Activated naive CD4-positive, alpha-beta T cell treated with anti-CD3 and anti-CD28 coated beads for 36 hours (primary cell): ENCODE measurements at regions not wholly inside any gene's neighbourhood (a gene's known extent, or its start where the extent isn't known, plus 50 kb on each side); places are given as distances from the start of the nearest gene placed in this dataset.

ENCODE experiments used
- CTCF ChIA-PET: fragments of 350-600 bp; sonication (Branson Sonifier 250); formaldehyde crosslinking; loops from one replicate; lab custom pipeline; 2021; ENCODE audit warnings: antibody characterized with exemption; lab: Charles Lee
- DNase-seq: peaks from one replicate; pipeline ENCODE4 v3.0.0-alpha.2; 2020
- H3K27ac Mint-ChIP-seq: one replicate; pipeline ENCODE4 v1.8.0; 2021; ENCODE audit warnings: mild to moderate bottlenecking, mixed read lengths
- H3K27me3 Mint-ChIP-seq: one replicate; pipeline ENCODE4 v1.8.0; 2021; ENCODE audit warnings: low read depth, mixed read lengths
- H3K36me3 Mint-ChIP-seq: one replicate; pipeline ENCODE4 v1.8.0; 2021; ENCODE audit warnings: low read depth, mixed read lengths
- H3K4me1 Mint-ChIP-seq: one replicate; pipeline ENCODE4 v1.8.0; 2021; ENCODE audit warnings: low read depth, mixed read lengths
- H3K4me3 Mint-ChIP-seq: one replicate; pipeline ENCODE4 v1.8.0; 2021; ENCODE audit warnings: mild to moderate bottlenecking, moderate library complexity, mixed read lengths
- H3K9me3 Mint-ChIP-seq: one replicate; pipeline ENCODE4 v1.8.0; 2021; ENCODE audit warnings: mixed read lengths
- intact Hi-C: fragments of 100-400 bp; cut with micrococcal nuclease; formaldehyde crosslinking; loops from one replicate; pipeline ENCODE4 v1.15.1; 2023

GRCh38 chr13:53890696-53891095 is 862.1 kb downstream of the OLFM4 start:
- intact Hi-C loops = no loop called here
- CTCF ChIA-PET = no interaction called here
- Mint-ChIP-seq H3K4me3 (no peak overlapping the region), H3K9me3 (no peaks in the 10 kb centered on the region), H3K4me1 (no peaks in the 10 kb centered on the region), H3K27me3 (no peaks in the 10 kb centered on the region), H3K36me3 (no peaks in the 10 kb centered on the region), H3K27ac (no peak overlapping the region)
- DNase-seq = no peak

- CTCF ChIA-PET = no interaction called here
- H3K36me3 Mint-ChIP-seq = no peaks in the 10 kb centered on the region
- intact Hi-C loops = no loop called here
- H3K9me3 Mint-ChIP-seq = peaks cover 11% of the 10 kb centered on the region
- H3K27me3 Mint-ChIP-seq = no peaks in the 10 kb centered on the region
- H3K27ac Mint-ChIP-seq = no peak overlapping the region
- no peak for DNase-seq
- no peaks in the 10 kb centered on the region for H3K4me1 Mint-ChIP-seq
- H3K4me3 Mint-ChIP-seq = no peak overlapping the region
Measured at GRCh38 chr13:53901593-53901992, 873.0 kb downstream of the OLFM4 start.

DNA sequence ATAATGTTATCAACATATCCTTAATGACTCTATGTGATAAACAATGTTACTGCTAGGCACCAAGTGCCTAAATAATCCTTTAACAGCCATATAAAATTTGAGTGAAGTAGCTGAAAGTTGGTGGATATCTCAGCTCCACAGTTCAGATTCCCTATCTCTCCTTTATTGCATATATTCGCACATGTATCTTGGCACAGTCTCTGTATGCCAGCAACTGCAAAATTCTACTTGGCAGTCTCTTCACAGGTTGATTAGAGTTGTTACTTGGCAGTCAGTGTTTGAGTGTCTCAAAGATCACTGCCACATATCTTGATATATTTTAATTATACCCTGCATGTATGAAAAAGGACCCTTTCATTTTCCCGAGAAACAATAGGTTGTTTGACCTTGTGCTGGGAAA is 879.3 kb downstream of the OLFM4 start:
- intact Hi-C loops = no loop called here
- no peaks in the 10 kb centered on the region for H3K36me3 Mint-ChIP-seq
- no peak overlapping the region for H3K27ac Mint-ChIP-seq
- H3K4me3 Mint-ChIP-seq = no peak overlapping the region
- no peaks in the 10 kb centered on the region for H3K4me1 Mint-ChIP-seq
- CTCF ChIA-PET = no interaction called here
- DNase-seq = no peak
- H3K27me3 Mint-ChIP-seq = no peaks in the 10 kb centered on the region
- peaks cover 4% of the 10 kb centered on the region for H3K9me3 Mint-ChIP-seq

DNA sequence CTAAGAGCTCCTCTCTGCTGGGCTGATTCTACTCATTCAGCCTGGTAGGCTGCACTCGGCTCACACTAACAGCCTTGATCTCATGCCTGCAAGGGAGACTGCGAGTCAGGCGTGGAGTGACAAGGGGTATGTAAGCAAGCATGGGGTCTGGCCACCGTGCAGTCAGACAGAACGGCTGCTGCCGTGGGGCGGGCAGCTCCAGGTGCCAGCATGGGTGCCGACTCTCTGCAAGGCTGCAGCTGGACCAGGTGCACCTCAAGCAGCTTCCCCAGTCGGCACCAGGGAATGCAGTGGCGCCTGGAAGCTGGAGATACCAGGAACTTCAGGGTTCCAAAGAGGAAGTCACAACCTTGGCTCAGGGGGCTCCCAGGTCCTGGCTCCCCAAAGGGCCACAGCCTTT is 892.3 kb downstream of the OLFM4 start:
- no peak for DNase-seq
- CTCF ChIA-PET = no interaction called here
- Mint-ChIP-seq H3K9me3 (peaks cover 8% of the 10 kb centered on the region), H3K4me1 (no peaks in the 10 kb centered on the region), H3K36me3 (no peaks in the 10 kb centered on the region), H3K27me3 (no peaks in the 10 kb centered on the region), H3K4me3 (no peak overlapping the region), H3K27ac (no peak overlapping the region)
- intact Hi-C loops = no loop called here

DNA sequence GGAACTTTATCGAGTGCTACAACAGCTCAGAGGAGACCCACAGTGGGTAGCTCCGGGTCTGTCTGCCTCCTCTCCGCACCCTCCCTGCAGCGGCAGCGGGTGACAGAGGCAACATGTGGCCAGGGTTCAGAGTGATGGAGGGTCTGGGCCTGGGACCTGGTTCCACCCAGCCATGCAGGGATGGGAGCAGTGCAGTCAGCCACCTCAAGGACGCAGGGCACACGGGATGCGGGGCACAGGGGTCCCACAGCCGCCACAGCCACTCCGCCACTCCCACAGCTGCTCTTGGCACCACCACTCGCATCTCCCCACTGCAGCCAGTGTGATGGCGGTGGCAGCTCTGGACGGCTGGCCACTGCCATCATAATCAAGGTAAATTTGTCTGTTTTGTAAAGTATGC is 892.9 kb downstream of the OLFM4 start:
- no peaks in the 10 kb centered on the region for H3K4me1 Mint-ChIP-seq
- peaks cover 8% of the 10 kb centered on the region for H3K9me3 Mint-ChIP-seq
- no peak for DNase-seq
- H3K27me3 Mint-ChIP-seq = no peaks in the 10 kb centered on the region
- no peak overlapping the region for H3K4me3 Mint-ChIP-seq
- no peaks in the 10 kb centered on the region for H3K36me3 Mint-ChIP-seq
- H3K27ac Mint-ChIP-seq = no peak overlapping the region
- CTCF ChIA-PET = no interaction called here
- intact Hi-C loops = no loop called here

DNA sequence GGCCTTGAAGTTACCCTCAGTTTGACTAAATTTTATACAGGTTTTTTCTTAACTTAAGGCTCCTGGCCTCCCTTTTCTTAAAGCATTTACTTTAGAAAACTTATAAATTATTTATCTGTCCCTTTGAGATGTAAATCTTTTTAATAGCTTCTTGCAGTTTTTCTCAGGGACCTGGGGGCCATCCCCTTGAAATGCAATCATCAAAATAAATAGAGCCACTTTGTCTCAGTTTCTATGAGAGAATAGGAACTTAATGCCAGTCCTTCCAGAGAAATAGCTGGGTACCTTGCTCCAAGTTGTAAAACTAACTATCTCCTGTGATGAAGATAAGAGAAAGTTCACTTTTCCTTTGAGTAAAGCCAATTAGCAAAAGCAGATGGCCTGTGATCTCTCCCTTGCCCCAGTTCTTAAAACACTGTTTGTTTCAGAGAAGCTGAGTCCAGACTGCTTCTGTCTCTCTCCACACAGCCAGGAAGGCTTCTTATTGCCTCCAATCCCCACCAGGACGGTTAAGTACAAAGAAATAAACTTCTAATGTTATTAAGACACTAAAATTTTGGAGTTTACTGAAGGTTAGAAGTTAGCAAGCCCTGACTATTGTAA is 913.1 kb downstream of the OLFM4 start:
- Mint-ChIP-seq H3K36me3 (no peaks in the 10 kb centered on the region), H3K27me3 (no peaks in the 10 kb centered on the region), H3K9me3 (peaks cover 2% of the 10 kb centered on the region), H3K4me1 (no peaks in the 10 kb centered on the region), H3K27ac (no peak overlapping the region), H3K4me3 (no peak overlapping the region)
- no peak for DNase-seq
- CTCF ChIA-PET = no interaction called here
- intact Hi-C loops = no loop called here

DNA sequence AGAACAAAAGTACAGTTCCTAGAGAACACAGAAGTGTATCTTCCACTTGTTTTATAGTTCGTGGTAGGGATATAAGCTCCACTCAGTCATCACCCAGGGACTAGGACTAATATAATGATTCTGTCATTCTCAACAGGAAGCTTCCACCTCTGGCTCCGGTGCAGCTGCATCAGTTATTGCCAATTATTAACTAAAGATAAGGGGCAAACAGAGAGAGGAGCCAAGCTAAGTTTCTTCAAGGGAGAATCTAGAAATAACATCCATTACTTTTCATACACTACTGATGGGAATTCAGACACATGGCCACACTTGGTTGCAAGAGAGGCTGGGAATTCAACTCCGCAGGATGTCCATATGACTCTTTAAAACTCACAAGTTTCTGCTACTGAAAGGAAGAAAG is 917.9 kb downstream of the OLFM4 start:
- peaks cover 4% of the 10 kb centered on the region for H3K9me3 Mint-ChIP-seq
- no peaks in the 10 kb centered on the region for H3K4me1 Mint-ChIP-seq
- no peaks in the 10 kb centered on the region for H3K36me3 Mint-ChIP-seq
- H3K27ac Mint-ChIP-seq = no peak overlapping the region
- intact Hi-C loops = no loop called here
- DNase-seq = no peak
- H3K4me3 Mint-ChIP-seq = no peak overlapping the region
- CTCF ChIA-PET = no interaction called here
- no peaks in the 10 kb centered on the region for H3K27me3 Mint-ChIP-seq

- no peak for DNase-seq
- H3K4me1 Mint-ChIP-seq = no peaks in the 10 kb centered on the region
- CTCF ChIA-PET = no interaction called here
- H3K9me3 Mint-ChIP-seq = peaks cover 5% of the 10 kb centered on the region
- no peaks in the 10 kb centered on the region for H3K36me3 Mint-ChIP-seq
- no peak overlapping the region for H3K4me3 Mint-ChIP-seq
- no peaks in the 10 kb centered on the region for H3K27me3 Mint-ChIP-seq
- H3K27ac Mint-ChIP-seq = no peak overlapping the region
- intact Hi-C loops = no loop called here
Measured at GRCh38 chr13:53953183-53953582, 924.6 kb downstream of the OLFM4 start.
